ENCODE measurements at regions not wholly inside any gene's neighbourhood (a gene's known extent, or its start where the extent isn't known, plus 50 kb on each side); places are given as distances from the start of the nearest gene placed in this dataset.

GRCh38 chr10:109678857-109679256, 244.5 kb downstream of the XPNPEP1 start:
- Histone ChIP-seq H3K9me3 (ENCODE audit: control insufficient read depth in 1 of 2, insufficient read depth in 1 of 2, low read depth in 1 of 2, low read length in 2 of 2) (no peaks in the 10 kb centered on the region), H3K27ac (ENCODE audit: low read depth, low read length) (no peak overlapping the region), H3K79me2 (ENCODE audit: insufficient read depth, low read length) (no peaks in the 10 kb centered on the region), H3K9me2 (ENCODE audit: insufficient read depth) (no peaks in the 10 kb centered on the region), H3K27me3 (ENCODE audit: insufficient read depth, low read length) (no peaks in the 10 kb centered on the region), H3K4me2 (ENCODE audit: low read length) (no peak overlapping the region), H4K20me1 (ENCODE audit: insufficient read depth) (no peaks in the 10 kb centered on the region), H2AFZ (ENCODE audit: low read depth, low read length, poor library complexity, severe bottlenecking) (no peak overlapping the region), H3K4me1 (ENCODE audit: control insufficient read depth in 1 of 2, insufficient read depth in 2 of 2, low read length in 2 of 2) (peaks cover 0 to 11% of the 10 kb centered on the region in 2 experiments; a peak in 1 of 4 replicates), H3K9ac (ENCODE audit: low read length) (no peak overlapping the region), H3K4me3 (replicated peaks in 1 of 2; ENCODE audit: low read depth in 1 of 2, low read length in 2 of 2) (no peak overlapping the region), H3K36me3 (ENCODE audit: control insufficient read depth in 1 of 2, insufficient read depth in 2 of 2, low read length in 2 of 2) (no peaks in the 10 kb centered on the region)
- TF ChIP-seq POLR2AphosphoS5 (IDR thresholded peaks at IDR 0.05; ENCODE audit: low read depth, low read length), result no peak
- intact Hi-C loops (cut with micrococcal nuclease), result no loop called here
- no TSS peak for BruUV-seq (replicated peaks)
- POLR2A ChIA-PET, result no interaction called here
- CTCF ChIA-PET, result no interaction called here
- DNase-seq (ENCODE audit: low read depth, low spot score) (no peak), ATAC-seq (no peak)
- RAD21 ChIA-PET (ENCODE audit: low non-redundant PET in 1 of 2, low total read pairs in 2 of 2, uncharacterized antibody in 2 of 2, unreplicated experiment in 2 of 2), result no interaction called here

- ChIA-PET RAD21 (ENCODE audit: low non-redundant PET in 1 of 2, low total read pairs in 2 of 2, uncharacterized antibody in 2 of 2, unreplicated experiment in 2 of 2) (no interaction called here), POLR2A (no interaction called here), CTCF (no interaction called here)
- Histone ChIP-seq H3K9me3 (ENCODE audit: control insufficient read depth in 1 of 2, insufficient read depth in 1 of 2, low read depth in 1 of 2, low read length in 2 of 2) (no peaks in the 10 kb centered on the region), H3K4me1 (ENCODE audit: control insufficient read depth in 1 of 2, insufficient read depth in 2 of 2, low read length in 2 of 2) (peaks cover 0 to 11% of the 10 kb centered on the region in 2 experiments; a peak in 1 of 4 replicates), H3K9ac (ENCODE audit: low read length) (no peak overlapping the region), H3K27me3 (ENCODE audit: insufficient read depth, low read length) (no peaks in the 10 kb centered on the region), H3K9me2 (ENCODE audit: insufficient read depth) (no peaks in the 10 kb centered on the region), H3K36me3 (ENCODE audit: control insufficient read depth in 1 of 2, insufficient read depth in 2 of 2, low read length in 2 of 2) (no peaks in the 10 kb centered on the region), H3K79me2 (ENCODE audit: insufficient read depth, low read length) (no peaks in the 10 kb centered on the region), H3K4me3 (replicated peaks in 1 of 2; ENCODE audit: low read depth in 1 of 2, low read length in 2 of 2) (no peak overlapping the region), H2AFZ (ENCODE audit: low read depth, low read length, poor library complexity, severe bottlenecking) (no peak overlapping the region), H3K27ac (ENCODE audit: low read depth, low read length) (no peak overlapping the region), H4K20me1 (ENCODE audit: insufficient read depth) (no peaks in the 10 kb centered on the region), H3K4me2 (ENCODE audit: low read length) (peak overlapping the region; percentile 27)
- BruUV-seq (replicated peaks), result no TSS peak
- DNase-seq (ENCODE audit: low read depth, low spot score), result no peak
- intact Hi-C loops (cut with micrococcal nuclease), result no loop called here
- no peak for ATAC-seq
- TF ChIP-seq TCF7L2 (IDR thresholded peaks at IDR 0.05; ENCODE audit: borderline replicate concordance, extremely low read depth, insufficient read depth, insufficient read length) (no peak), ZNF274 (IDR thresholded peaks at IDR 0.05; ENCODE audit: low read depth, low read length) (no peak), MAX (IDR thresholded peaks at IDR 0.05) (no peak)
Measured at GRCh38 chr10:109676703-109677102, 246.6 kb downstream of the XPNPEP1 start.

Measured in HCT116 (cell line).